PC-9 (cell line): ENCODE measurements at regions not wholly inside any gene's neighbourhood (a gene's known extent, or its start where the extent isn't known, plus 50 kb on each side); places are given as distances from the start of the nearest gene placed in this dataset.

Source experiments
- EZH2 ChIP-seq: fragments of 200-600 bp; sonication (generic); IDR thresholded peaks from 2 replicates; pipeline ENCODE4 v1.8.0; 2017; ENCODE audit warnings: antibody characterized with exemption, low read depth
- TF ChIP-seq, protein P1 (sequence below): fragments of 200-600 bp; sonication (generic); conservative IDR thresholded peaks from 2 replicates; pipeline ENCODE4 v1.6.1; 2017; ENCODE audit warnings: mixed run types, antibody characterized with exemption, mild to moderate bottlenecking, moderate library complexity

DNA sequence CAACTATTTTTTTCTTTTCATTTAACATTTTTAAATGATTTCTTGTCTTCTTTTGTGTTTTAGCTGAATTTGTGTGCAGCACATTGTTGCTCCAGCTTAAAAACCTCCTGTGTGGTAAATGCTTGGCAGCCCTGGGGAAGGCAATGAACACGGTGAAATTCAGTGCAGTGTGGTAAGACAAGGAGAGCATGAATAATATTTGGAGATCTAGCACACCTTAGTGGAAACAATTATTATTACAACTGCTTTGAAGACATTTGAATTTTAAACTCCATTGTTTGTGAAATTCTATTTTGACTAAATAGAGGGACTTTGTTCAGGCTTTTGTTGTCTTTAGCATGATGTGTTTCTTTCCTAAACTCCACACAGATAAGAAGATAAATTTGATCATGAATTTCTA, 242.6 kb upstream of the CXADR start:
- TF ChIP-seq, protein P1, sequence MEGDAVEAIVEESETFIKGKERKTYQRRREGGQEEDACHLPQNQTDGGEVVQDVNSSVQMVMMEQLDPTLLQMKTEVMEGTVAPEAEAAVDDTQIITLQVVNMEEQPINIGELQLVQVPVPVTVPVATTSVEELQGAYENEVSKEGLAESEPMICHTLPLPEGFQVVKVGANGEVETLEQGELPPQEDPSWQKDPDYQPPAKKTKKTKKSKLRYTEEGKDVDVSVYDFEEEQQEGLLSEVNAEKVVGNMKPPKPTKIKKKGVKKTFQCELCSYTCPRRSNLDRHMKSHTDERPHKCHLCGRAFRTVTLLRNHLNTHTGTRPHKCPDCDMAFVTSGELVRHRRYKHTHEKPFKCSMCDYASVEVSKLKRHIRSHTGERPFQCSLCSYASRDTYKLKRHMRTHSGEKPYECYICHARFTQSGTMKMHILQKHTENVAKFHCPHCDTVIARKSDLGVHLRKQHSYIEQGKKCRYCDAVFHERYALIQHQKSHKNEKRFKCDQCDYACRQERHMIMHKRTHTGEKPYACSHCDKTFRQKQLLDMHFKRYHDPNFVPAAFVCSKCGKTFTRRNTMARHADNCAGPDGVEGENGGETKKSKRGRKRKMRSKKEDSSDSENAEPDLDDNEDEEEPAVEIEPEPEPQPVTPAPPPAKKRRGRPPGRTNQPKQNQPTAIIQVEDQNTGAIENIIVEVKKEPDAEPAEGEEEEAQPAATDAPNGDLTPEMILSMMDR, result peak; percentile 71
- no peak for TF ChIP-seq EZH2
